Endothelial cell of umbilical vein (primary cell): ENCODE measurements at regions not wholly inside any gene's neighbourhood (a gene's known extent, or its start where the extent isn't known, plus 50 kb on each side); places are given as distances from the start of the nearest gene placed in this dataset.

Experiments
- BruUV-seq: library from RNA; stranded (reverse); fragments of 400-500 nt; replicated peaks from 2 replicates; lab custom pipeline; 2021; lab: Mats Ljungman, UMichigan
- CTCF ChIA-PET: fragments of 300-600, 350-600 bp; sonication (Branson Sonifier 250); formaldehyde crosslinking; loops from one replicate; lab custom pipeline; 2021; ENCODE audit warnings: antibody characterized with exemption, inconsistent platforms; lab: Charles Lee
- POLR2A ChIA-PET: fragments of 300-600, 350-600 bp; sonication (Branson Sonifier 250); formaldehyde crosslinking; loops from one replicate; lab custom pipeline; 2021; ENCODE audit warnings: antibody characterized with exemption, inconsistent platforms; lab: Charles Lee
- DNase-seq: peaks from one replicate; pipeline ENCODE4 v3.0.0-alpha.2; 2011; ENCODE audit warnings: low read depth, low spot score
- FAIRE-seq: peaks from 2 replicates; lab custom pipeline; 2011; peaks lifted over from hg19 to GRCh38; lab: Jason Lieb, UNC
- H2AFZ ChIP-seq: 2 replicates; pipeline ENCODE4 v1.6.0; 2012; ENCODE audit warnings: low read depth, low read length, control low read depth, inconsistent platforms
- H3K27ac ChIP-seq: 2 replicates; pipeline ENCODE4 v1.5.1; 2011; ENCODE audit warnings: low read depth, mild to moderate bottlenecking, control low read depth, low read length, moderate library complexity; ENCODE audit not compliant: insufficient read depth
- H3K27me3 ChIP-seq, 2 experiments: 2 replicates each; pipeline versions ENCODE4 v1.6.0 to v1.6.1; 2011; ENCODE audit warnings: low read length in 2 of 2, mixed read lengths in 1 of 2; ENCODE audit not compliant: control insufficient read depth in 2 of 2, insufficient read depth in 2 of 2
- H3K36me3 ChIP-seq, 2 experiments: 2 replicates in 1 of 2; 3 replicates in 1 of 2; pipeline ENCODE4 v1.5.1; 2011; ENCODE audit warnings: low read length in 2 of 2, mild to moderate bottlenecking in 1 of 2, moderate library complexity in 1 of 2; ENCODE audit not compliant: control insufficient read depth in 2 of 2, insufficient read depth in 2 of 2; ENCODE audit errors: extremely low read depth in 1 of 2
- H3K4me1 ChIP-seq: 3 replicates; pipeline ENCODE4 v1.5.1; 2011; ENCODE audit warnings: mild to moderate bottlenecking, low read length; ENCODE audit not compliant: control insufficient read depth, insufficient read depth; ENCODE audit errors: extremely low read depth
- H3K4me2 ChIP-seq: 2 replicates; pipeline ENCODE4 v1.6.1; 2011; ENCODE audit warnings: low read length, control low read depth, mixed read lengths; ENCODE audit not compliant: insufficient read depth
- H3K4me3 ChIP-seq, 3 experiments: fragments of 200-600 bp in 1 of 3; sonication (generic), shearing (Covaris generic) in 1 of 3; replicated peaks in 1 of 3; 2 replicates each; pipeline ENCODE4 v1.5.1; 2011 to 2016; ENCODE audit warnings: control low read depth in 3 of 3, low read length in 3 of 3, mild to moderate bottlenecking in 2 of 3, inconsistent platforms in 1 of 3, low read depth in 1 of 3, moderate library complexity in 1 of 3; ENCODE audit not compliant: insufficient read depth in 1 of 3
- H3K79me2 ChIP-seq: 2 replicates; pipeline ENCODE4 v1.6.0; 2012; ENCODE audit warnings: low read length, inconsistent platforms; ENCODE audit not compliant: control insufficient read depth, insufficient read depth
- H3K9ac ChIP-seq: replicated peaks from 2 replicates; pipeline ENCODE3; 2011; ENCODE audit warnings: low read length, control low read depth; ENCODE audit not compliant: insufficient read depth; ENCODE audit errors: extremely low read depth
- H3K9me1 ChIP-seq: replicated peaks from 3 replicates; pipeline ENCODE4 v1.6.0; 2011; ENCODE audit warnings: mild to moderate bottlenecking, low read length; ENCODE audit not compliant: control insufficient read depth, insufficient read depth; ENCODE audit errors: extremely low read depth
- H3K9me3 ChIP-seq: replicated peaks from 2 replicates; pipeline ENCODE4 v1.5.1; 2012; ENCODE audit warnings: low read length, inconsistent platforms; ENCODE audit not compliant: control insufficient read depth, insufficient read depth
- H4K20me1 ChIP-seq: replicated peaks from 2 replicates; pipeline ENCODE3; 2011; ENCODE audit warnings: mild to moderate bottlenecking, low read length; ENCODE audit not compliant: control insufficient read depth, insufficient read depth; ENCODE audit errors: extremely low read depth
- CTCF ChIP-seq, 2 donors: IDR thresholded peaks; 1 replicate in 1 of 2; 2 replicates in 1 of 2; pipeline ENCODE4 v1.5.1; 2011; ENCODE audit warnings: low read length in 2 of 2, mild to moderate bottlenecking in 2 of 2, moderate library complexity in 2 of 2, control low read depth in 1 of 2, inconsistent platforms in 1 of 2, low read depth in 1 of 2; ENCODE audit not compliant: insufficient read depth in 1 of 2; ENCODE audit errors: extremely low read depth in 1 of 2
- EZH2 ChIP-seq: IDR thresholded peaks from 2 replicates; pipeline ENCODE4 v1.6.1; 2012; ENCODE audit warnings: borderline replicate concordance, low read depth, mild to moderate bottlenecking, moderate library complexity, low read length, inconsistent platforms; ENCODE audit not compliant: severe bottlenecking
- FOS ChIP-seq: IDR thresholded peaks from 2 replicates; pipeline ENCODE4 v1.6.1; 2011; ENCODE audit warnings: mild to moderate bottlenecking, low read length, moderate library complexity, borderline replicate concordance; ENCODE audit not compliant: insufficient read depth
- GATA2 ChIP-seq: IDR thresholded peaks from 2 replicates; pipeline ENCODE4 v1.7.0; 2011; ENCODE audit warnings: low read depth, mild to moderate bottlenecking, moderate library complexity, mixed read lengths, low read length; ENCODE audit not compliant: insufficient read length, insufficient read depth
- JUN ChIP-seq: IDR thresholded peaks from 2 replicates; pipeline ENCODE4 v1.6.1; 2011; ENCODE audit warnings: borderline replicate concordance, low read depth; ENCODE audit not compliant: insufficient read length, insufficient read depth
- MAX ChIP-seq: IDR thresholded peaks from 2 replicates; pipeline ENCODE4 v1.6.1; 2011; ENCODE audit not compliant: insufficient read depth, insufficient read length
- MYC ChIP-seq: IDR thresholded peaks from one replicate; pipeline ENCODE4 v1.6.1; 2011; ENCODE audit warnings: mild to moderate bottlenecking, low read depth, low read length
- POLR2A ChIP-seq: IDR thresholded peaks from 2 replicates; pipeline ENCODE4 v1.6.1; 2012; ENCODE audit warnings: low read depth, mild to moderate bottlenecking, control low read depth, low read length
- POLR2AphosphoS5 ChIP-seq: IDR thresholded peaks from 2 replicates; pipeline ENCODE4 v1.6.1; 2012; ENCODE audit warnings: low read depth, mild to moderate bottlenecking, control low read depth, low read length, moderate library complexity; ENCODE audit not compliant: insufficient read depth
- dilution Hi-C: fragments of 300-500 bp; cut with MboI; formaldehyde crosslinking; loops from one replicate; pipeline ENCODE4 v1.15.0; 2019; ENCODE audit warnings: low sequenced_read_pairs; ENCODE audit not compliant: extremely low pct_ligation_motif_present
- intact Hi-C: fragments of 100-400 bp; cut with micrococcal nuclease; formaldehyde crosslinking; loops from one replicate; pipeline ENCODE4 v1.10.0; 2022

- Histone ChIP-seq H3K27ac (no peak overlapping the region), H3K36me3 (no peaks in the 10 kb centered on the region), H3K9me1 (no peaks in the 10 kb centered on the region), H3K4me2 (no peak overlapping the region), H3K79me2 (no peaks in the 10 kb centered on the region), H3K4me3 (no peak overlapping the region), H2AFZ (no peak overlapping the region), H3K4me1 (no peaks in the 10 kb centered on the region), H3K27me3 (no peaks in the 10 kb centered on the region), H3K9me3 (peaks cover 3% of the 10 kb centered on the region), H3K9ac (no peak overlapping the region), H4K20me1 (no peaks in the 10 kb centered on the region)
- intact Hi-C loops (no loop called here), dilution Hi-C loops (no loop called here)
- ChIA-PET CTCF (no interaction called here), POLR2A (no interaction called here)
- FAIRE-seq (no peak), DNase-seq (no peak)
- BruUV-seq, result no TSS peak
- no peak for TF ChIP-seq MYC
- no peak for TF ChIP-seq POLR2A
- TF ChIP-seq EZH2, result no peak
- no peak for TF ChIP-seq GATA2
- TF ChIP-seq JUN, result no peak
- TF ChIP-seq FOS, result no peak
- TF ChIP-seq MAX, result no peak
- TF ChIP-seq POLR2AphosphoS5, result no peak
These were observed 563.4 kb upstream of the TENM3 start for GRCh38 chr4:181679754-181680153.

- no peaks in the 10 kb centered on the region for H4K20me1 ChIP-seq
- H3K4me1 ChIP-seq, result no peaks in the 10 kb centered on the region
- no peaks in the 10 kb centered on the region for H3K79me2 ChIP-seq
- H3K4me2 ChIP-seq, result no peak overlapping the region
- DNase-seq (no peak), FAIRE-seq (no peak)
- no peak overlapping the region for H2AFZ ChIP-seq
- no peaks in the 10 kb centered on the region for H3K36me3 ChIP-seq
- H3K9me3 ChIP-seq, result peaks cover 3% of the 10 kb centered on the region
- ChIA-PET POLR2A (no interaction called here), CTCF (interaction anchor here (1.5 kb wide), 1 partner anchor 23 kb away, joined by 3 read pairs; no protein-coding TSS in a partner anchor)
- BruUV-seq, result no TSS peak
- no peak for TF ChIP-seq POLR2AphosphoS5
- TF ChIP-seq FOS, result no peak
- no peak for TF ChIP-seq EZH2
- TF ChIP-seq JUN, result no peak
- no peak for TF ChIP-seq GATA2
- no peak for TF ChIP-seq MAX
- TF ChIP-seq CTCF (IDR thresholded peaks at IDR 0.05; ENCODE audit: extremely low read depth in 1 of 2, insufficient read depth in 1 of 2, low read depth in 1 of 2, low read length in 2 of 2), result no peak
- no peak for TF ChIP-seq MYC
- no peak for TF ChIP-seq POLR2A
- H3K4me3 ChIP-seq, result no peak overlapping the region
- no peak overlapping the region for H3K27ac ChIP-seq
- H3K27me3 ChIP-seq, result no peaks in the 10 kb centered on the region
- intact Hi-C loops (no loop called here), dilution Hi-C loops (no loop called here)
- no peak overlapping the region for H3K9ac ChIP-seq
- no peaks in the 10 kb centered on the region for H3K9me1 ChIP-seq
These were observed 560.7 kb upstream of the TENM3 start for GRCh38 chr4:181682367-181683047.
